Ovary (tissue), 7 donors: ENCODE measurements at regions not wholly inside any gene's neighbourhood (a gene's known extent, or its start where the extent isn't known, plus 50 kb on each side); places are given as distances from the start of the nearest gene placed in this dataset.

Experiments used
- DNase-seq, 5 donors: peaks; one replicate each; pipeline ENCODE4 v3.0.0-alpha.2; 2019 to 2020
- H3K27ac ChIP-seq, 2 donors: fragments of 200-600 bp; one replicate each; pipeline versions ENCODE4 v1.5.1 to v1.8.0; 2019 to 2022
- H3K27me3 ChIP-seq: fragments of 200-600 bp; one replicate; pipeline ENCODE4 v1.8.0; 2022
- H3K36me3 ChIP-seq: fragments of 200-600 bp; sonication (generic); one replicate; pipeline ENCODE4 v1.5.1; 2019
- H3K4me1 ChIP-seq: one replicate; pipeline ENCODE4 v1.8.1; 2013; ENCODE audit warnings: mild to moderate bottlenecking, moderate library complexity; ENCODE audit not compliant: insufficient read depth
- H3K4me3 ChIP-seq: fragments of 200-600 bp; sonication (generic); one replicate; pipeline ENCODE4 v1.5.1; 2017
- H3K9me3 ChIP-seq, 2 donors: fragments of 200-600 bp in 1 of 2; sonication (generic) in 1 of 2; one replicate each; pipeline versions ENCODE4 v1.5.1 to v1.8.1; 2013 to 2019; ENCODE audit warnings: mild to moderate bottlenecking in 1 of 2, moderate library complexity in 1 of 2
- CTCF ChIP-seq, 3 donors: fragments of 450-650 bp in 2 of 3; fragments of 200-600 bp in 1 of 3; IDR thresholded peaks; one replicate each; pipeline versions ENCODE4 v1.5.1 to v1.8.0; 2016 to 2022; ENCODE audit warnings: antibody characterized with exemption in 3 of 3, mild to moderate bottlenecking in 1 of 3
- EP300 ChIP-seq: sonication (generic); formaldehyde crosslinking; IDR thresholded peaks from one replicate; pipeline ENCODE4 v1.6.1; 2017; ENCODE audit warnings: antibody characterized with exemption
- POLR2A ChIP-seq: fragments of 450-650 bp; IDR thresholded peaks from one replicate; pipeline ENCODE4 v1.6.1; 2017; ENCODE audit warnings: antibody characterized with exemption, mild to moderate bottlenecking, moderate library complexity
- WGBS, 3 donors: extraction: QIAGEN DNeasy Blood & Tissue Kit in 1 of 3; methylation state at CpG; one replicate each; pipeline versions ENCODE4 v1.1.5 to v1.1.7; 2013 to 2017; 5-methylcytosine and 5-hydroxymethylcytosine counted together
- intact Hi-C, 4 donors: fragments of 100-400 bp; cut with DNase I; formaldehyde crosslinking; loops; one replicate each; pipeline versions ENCODE4 v1.11.0 to v1.15.1; 2022 to 2023
- donor health status: DM: no; HTN: no; CAD: no; lungs with moderate emphysema.
- donor health status: DM: no; HTN: no; CAD: no.
- donor health status: Bipolar disorder and iron deficiency.
- donor health status: DM: no; HTN: no; CAD: no.
- donor health status: DM: yes; HTN: yes; CAD: no.

GRCh38 chr11:121917482-121917881, 198.5 kb downstream of the BLID start:
- H3K36me3 ChIP-seq = no peaks in the 10 kb centered on the region
- H3K27ac ChIP-seq = no peak overlapping the region
- 94 to 97% (median 96%) methylated on average over 1 of the region's 1 CpG for WGBS, 3 donors
- no peak for DNase-seq
- H3K27me3 ChIP-seq = no peaks in the 10 kb centered on the region
- H3K4me3 ChIP-seq = no peak overlapping the region
- no peak for TF ChIP-seq CTCF (IDR thresholded peaks at IDR 0.05)
- no peak for TF ChIP-seq POLR2A
- TF ChIP-seq EP300 = no peak
- peaks cover 2% of the 10 kb centered on the region for H3K4me1 ChIP-seq
- H3K9me3 ChIP-seq = no peaks in the 10 kb centered on the region
- intact Hi-C loops = no loop called here

- H3K9me3 ChIP-seq = no peaks in the 10 kb centered on the region
- no peaks in the 10 kb centered on the region for H3K27me3 ChIP-seq
- intact Hi-C loops = no loop called here
- H3K27ac ChIP-seq = no peak overlapping the region
- no peak for TF ChIP-seq EP300
- TF ChIP-seq CTCF (IDR thresholded peaks at IDR 0.05) = no peak
- TF ChIP-seq POLR2A = no peak
- WGBS, 3 donors = 30 to 39% (median 33%) methylated on average over 2 of the region's 2 CpGs
- H3K36me3 ChIP-seq = no peaks in the 10 kb centered on the region
- no peak for DNase-seq
- peaks cover 2% of the 10 kb centered on the region for H3K4me1 ChIP-seq
- H3K4me3 ChIP-seq = no peak overlapping the region
Measured at GRCh38 chr11:121914508-121915059, 201.4 kb downstream of the BLID start.

GRCh38 chr11:121909596-121909995, 206.4 kb downstream of the BLID start:
- intact Hi-C loops = no loop called here
- peaks cover 1% of the 10 kb centered on the region for H3K4me1 ChIP-seq
- WGBS, 3 donors = 81 to 88% (median 83%) methylated on average over 2 of the region's 2 CpGs
- no peak overlapping the region for H3K4me3 ChIP-seq
- no peaks in the 10 kb centered on the region for H3K36me3 ChIP-seq
- H3K27ac ChIP-seq = no peak overlapping the region
- no peak for DNase-seq
- no peaks in the 10 kb centered on the region for H3K27me3 ChIP-seq
- TF ChIP-seq POLR2A = no peak
- no peak for TF ChIP-seq CTCF (IDR thresholded peaks at IDR 0.05)
- TF ChIP-seq EP300 = no peak
- no peaks in the 10 kb centered on the region for H3K9me3 ChIP-seq

GRCh38 chr11:121907379-121907778, 208.6 kb downstream of the BLID start:
- TF ChIP-seq CTCF (IDR thresholded peaks at IDR 0.05) = no peak
- no peak for TF ChIP-seq EP300
- TF ChIP-seq POLR2A = no peak
- 79 to 93% (median 88%) methylated on average over 2 of the region's 2 CpGs for WGBS, 3 donors
- H3K36me3 ChIP-seq = no peaks in the 10 kb centered on the region
- no peaks in the 10 kb centered on the region for H3K9me3 ChIP-seq
- H3K27ac ChIP-seq = no peak overlapping the region
- intact Hi-C loops = no loop called here
- H3K4me3 ChIP-seq = no peak overlapping the region
- H3K4me1 ChIP-seq = no peaks in the 10 kb centered on the region
- no peaks in the 10 kb centered on the region for H3K27me3 ChIP-seq
- DNase-seq = no peak
